ENCODE measurements at regions not wholly inside any gene's neighbourhood (a gene's known extent, or its start where the extent isn't known, plus 50 kb on each side); places are given as distances from the start of the nearest gene placed in this dataset.

- Histone ChIP-seq H3K27me3 (ENCODE audit: control insufficient read depth, insufficient read depth, low read length) (no peaks in the 10 kb centered on the region), H3K4me3 (ENCODE audit: insufficient read depth, low read depth, low read length) (no peak overlapping the region), H3K23ac (ENCODE audit: low read depth, low read length) (no peak overlapping the region), H2BK20ac (ENCODE audit: low read depth, low read length) (no peak overlapping the region), H3K27ac (ENCODE audit: insufficient read depth, low read length) (no peak overlapping the region), H2AK5ac (ENCODE audit: low read depth, low read length) (no peak overlapping the region), H4K91ac (ENCODE audit: insufficient read depth, low read depth, low read length) (no peak overlapping the region), H3K4me1 (ENCODE audit: control insufficient read depth, insufficient read depth, low read length) (no peaks in the 10 kb centered on the region), H4K8ac (ENCODE audit: low read depth in 2 of 2, low read length in 2 of 2) (no peak overlapping the region), H3K4ac (ENCODE audit: low read depth, low read length) (no peak overlapping the region), H2AFZ (replicated peaks; ENCODE audit: low read length, poor library complexity) (no peak overlapping the region), H3K9ac (ENCODE audit: low read depth, low read length) (no peak overlapping the region), H3K14ac (replicated peaks; ENCODE audit: low read depth, low read length) (no peak overlapping the region), H4K5ac (ENCODE audit: low read depth, low read length) (no peak overlapping the region), H3K56ac (ENCODE audit: extremely low read depth, insufficient read depth, low read length) (no peak overlapping the region), H2BK5ac (ENCODE audit: low read depth, low read length, poor library complexity, severe bottlenecking) (no peak overlapping the region), H3K4me2 (ENCODE audit: low read depth, low read length) (no peak overlapping the region), H3K36me3 (ENCODE audit: control insufficient read depth, insufficient read depth, low read length) (no peaks in the 10 kb centered on the region), H2AK9ac (replicated peaks; ENCODE audit: low read depth, low read length, poor library complexity) (no peak overlapping the region), H4K20me1 (ENCODE audit: insufficient read depth, low read length) (no peaks in the 10 kb centered on the region), H3K9me3 (ENCODE audit: control insufficient read depth, insufficient read depth, low read length) (no peaks in the 10 kb centered on the region; the same call in 1 of the 2 replicates), H3K9me1 (ENCODE audit: insufficient read depth, low read length) (no peaks in the 10 kb centered on the region), H3K18ac (ENCODE audit: low read depth, low read length) (no peak overlapping the region), H2BK120ac (ENCODE audit: low read depth, low read length) (no peak overlapping the region), H2BK15ac (ENCODE audit: low read depth, low read length) (no peak overlapping the region), H3K79me1 (ENCODE audit: low read depth in 1 of 2, low read length in 2 of 2) (no peaks in the 10 kb centered on the region)
- BruUV-seq (replicated peaks): no TSS peak
- in situ Hi-C loops (cut with MboI; ENCODE audit: low sequenced_read_pairs) (no loop called here), dilution Hi-C loops (cut with HindIII; ENCODE audit: low sequenced_read_pairs, unreplicated experiment) (no loop called here), intact Hi-C loops (cut with micrococcal nuclease) (no loop called here)
- DNase-seq (no peak), ATAC-seq (ENCODE audit: low read depth) (no peak)
- ChIA-PET POLR2A (ENCODE audit: unreplicated experiment) (no interaction called here), CTCF (no interaction called here)
- no CpG with 5 or more reads among the region's 3 CpGs for WGBS, 2 experiments (ENCODE audit: extremely low coverage in 2 of 2, insufficient read length in 1 of 2)
- TF ChIP-seq CTCF (conservative IDR thresholded peaks at IDR 0.05; ENCODE audit: low read depth, low read length) (no peak), NFE2L2 (IDR thresholded peaks at IDR 0.05; ENCODE audit: low read depth, low read length) (no peak), SMC3 (IDR thresholded peaks at IDR 0.05; ENCODE audit: low read depth, low read length) (no peak), BHLHE40 (IDR thresholded peaks at IDR 0.05; ENCODE audit: low read depth, low read length) (no peak), MXI1 (IDR thresholded peaks at IDR 0.05; ENCODE audit: borderline replicate concordance, low read depth, low read length) (no peak)
Measured at GRCh38 chr21:15410853-15411252, 318.9 kb upstream of the USP25 start.

All from IMR-90 (cell line).